Forelimb muscle (tissue), 1 donor: ENCODE measurements at regions not wholly inside any gene's neighbourhood (a gene's known extent, or its start where the extent isn't known, plus 50 kb on each side); places are given as distances from the start of the nearest gene placed in this dataset.
"Not testable (repeated sequence)": the region's sequence is repeated elsewhere in the genome, so short reads cannot be mapped to it uniquely, and the experiment has no call there.

Experiments
- DNase-seq: peaks from one replicate; pipeline ENCODE4 v3.0.0-alpha.2; 2013; ENCODE audit warnings: low read depth

DNA sequence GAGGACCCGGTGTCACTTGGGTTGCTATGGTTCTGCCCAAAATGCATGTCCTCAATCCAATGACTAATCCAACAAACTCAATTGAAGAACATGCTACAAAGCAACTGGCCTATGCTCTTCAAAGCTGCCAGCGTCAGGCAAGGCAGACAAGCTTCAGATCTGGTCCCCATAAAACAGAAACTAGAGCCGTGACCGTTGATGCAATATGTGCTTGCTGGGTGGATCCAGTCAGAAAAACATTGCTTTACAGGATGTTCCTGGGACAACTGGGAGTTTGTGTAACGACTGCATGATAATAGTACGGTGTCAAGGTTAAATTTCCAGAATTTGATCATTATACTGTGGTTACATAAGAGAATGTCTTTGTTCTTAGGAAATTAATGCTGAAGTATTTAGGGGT, 120.7 kb upstream of the CTBP2 start:
- DNase-seq, result no peak

DNA sequence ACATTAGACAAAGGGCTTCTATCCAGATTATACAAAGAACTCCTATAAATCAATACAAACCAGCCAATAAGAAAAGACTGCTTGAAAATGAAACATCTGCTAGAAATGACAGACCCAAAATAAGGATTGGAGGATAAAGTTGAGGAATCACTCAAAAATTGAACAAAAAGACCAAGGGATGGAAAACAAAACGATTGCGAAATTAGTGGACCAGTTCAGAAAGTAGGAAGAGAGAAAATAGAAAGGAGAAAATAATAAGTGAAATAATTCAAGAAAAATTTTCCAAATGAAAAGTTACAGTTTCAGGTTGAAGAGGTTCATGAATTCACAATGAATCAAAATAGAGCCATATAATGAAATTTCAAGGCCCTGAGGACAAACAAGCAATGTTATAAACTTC, 115.8 kb upstream of the CTBP2 start:
- no peak for DNase-seq

DNA sequence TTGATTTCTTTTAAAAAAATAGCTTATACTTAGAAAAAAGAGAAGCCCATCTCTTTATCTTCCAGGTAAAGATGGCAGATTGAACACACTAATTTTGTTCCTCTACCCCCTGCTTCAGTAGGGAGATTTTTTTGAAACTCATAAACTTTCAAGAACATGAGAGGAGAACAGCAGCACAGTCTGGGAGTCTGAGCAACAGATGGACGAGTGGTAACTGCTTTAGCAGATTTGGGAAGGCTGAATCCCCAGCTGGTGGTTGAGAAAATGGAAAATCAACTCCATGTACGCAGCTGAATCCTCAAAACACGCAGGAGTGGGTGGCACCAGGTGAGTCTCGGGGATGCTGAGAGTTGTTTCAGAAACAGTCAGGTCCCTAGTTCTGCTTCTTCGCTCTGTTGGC, 114.6 kb upstream of the CTBP2 start:
- no peak for DNase-seq

DNA sequence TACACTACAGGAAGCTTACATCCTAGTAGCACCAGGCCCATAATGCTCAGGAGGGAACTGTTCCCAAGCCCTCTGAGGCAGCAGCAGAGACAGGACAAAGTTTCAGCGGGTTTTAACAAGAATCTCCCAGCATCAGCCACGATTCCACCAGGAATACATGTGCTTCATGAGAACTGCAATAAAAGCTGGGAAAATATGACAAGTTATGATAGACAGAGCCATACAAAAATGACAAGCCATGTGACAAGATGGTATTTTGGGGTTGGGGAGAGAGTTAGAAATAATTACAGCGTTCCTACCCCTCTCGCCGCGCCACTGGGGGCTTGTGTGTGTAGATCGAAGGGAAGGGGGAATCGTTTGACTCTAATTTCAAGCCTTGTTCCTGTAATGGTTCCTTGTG, 112.7 kb upstream of the CTBP2 start:
- DNase-seq, result no peak

GRCh38 chr10:125269716-125270115, 109.4 kb upstream of the CTBP2 start:
- no peak for DNase-seq

DNA sequence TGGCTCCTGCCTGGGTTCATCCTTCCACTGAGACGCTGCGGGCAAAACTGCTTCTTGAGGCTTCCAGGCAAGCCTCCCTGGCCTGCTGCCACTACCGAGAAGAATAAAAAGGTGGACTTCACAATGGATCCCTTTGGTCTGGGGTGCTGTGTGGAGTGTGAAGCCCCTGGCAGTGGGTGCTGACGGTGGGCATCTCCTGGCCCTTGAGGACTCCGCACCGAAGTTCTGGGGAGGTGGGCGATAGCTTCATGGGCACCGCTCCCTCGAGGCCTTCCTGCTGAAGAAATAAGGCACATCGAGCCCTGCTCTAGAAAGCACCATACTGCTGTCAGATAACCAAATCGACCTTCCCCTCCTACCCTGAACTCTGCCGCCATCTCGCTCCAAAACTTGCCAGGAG, 106.6 kb upstream of the CTBP2 start:
- DNase-seq, result no peak

DNA sequence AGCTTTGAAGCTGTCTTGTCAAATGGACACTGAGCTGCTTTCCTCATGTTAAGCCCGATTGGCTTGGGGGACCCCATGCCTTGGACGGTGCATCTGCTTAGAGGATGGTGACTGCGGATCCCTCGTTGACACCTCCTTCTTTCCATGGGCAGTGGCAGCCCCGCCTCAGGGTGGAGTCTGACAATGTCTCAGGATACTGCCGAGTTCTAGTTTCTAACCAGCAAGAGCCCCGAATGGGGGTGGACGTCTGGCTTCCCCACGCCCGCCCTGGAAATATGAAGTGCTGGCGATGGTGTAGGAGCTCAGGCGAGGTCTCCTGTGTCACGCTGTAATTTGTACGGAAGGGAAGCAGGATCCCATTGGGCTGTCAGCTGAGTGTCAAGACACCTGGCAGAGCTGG, 106.2 kb upstream of the CTBP2 start:
- DNase-seq, result no peak

GRCh38 chr10:125265579-125265955, 105.2 kb upstream of the CTBP2 start:
- no peak for DNase-seq

- no peak for DNase-seq
Observed at GRCh38 chr10:125264757-125265578, 104.6 kb upstream of the CTBP2 start.

GRCh38 chr10:125264091-125264490, 103.7 kb upstream of the CTBP2 start:
- DNase-seq, result no peak

GRCh38 chr10:125263551-125263950, 103.2 kb upstream of the CTBP2 start:
- DNase-seq, result no peak

- DNase-seq, result no peak
Observed at GRCh38 chr10:125262920-125263319, 102.6 kb upstream of the CTBP2 start.

DNA sequence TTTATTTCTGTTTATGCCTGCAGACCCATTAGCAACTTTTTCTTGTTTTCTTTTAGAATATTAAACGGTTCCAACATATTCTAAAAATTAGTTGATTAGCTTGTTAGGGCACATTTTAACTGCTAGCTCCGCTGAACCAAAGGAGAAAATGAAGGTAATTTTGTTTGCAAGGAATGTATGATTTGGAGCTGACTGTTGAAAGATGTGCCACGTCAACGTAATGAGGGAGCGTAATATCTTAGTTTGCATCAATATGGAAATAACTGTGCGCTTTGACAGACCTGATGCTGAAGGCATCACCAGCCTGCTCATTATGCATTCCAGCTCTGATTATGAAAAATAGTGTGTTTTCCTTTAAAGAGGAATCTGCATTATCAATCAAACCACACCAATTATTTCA, 102.0 kb upstream of the CTBP2 start:
- no peak for DNase-seq

DNA sequence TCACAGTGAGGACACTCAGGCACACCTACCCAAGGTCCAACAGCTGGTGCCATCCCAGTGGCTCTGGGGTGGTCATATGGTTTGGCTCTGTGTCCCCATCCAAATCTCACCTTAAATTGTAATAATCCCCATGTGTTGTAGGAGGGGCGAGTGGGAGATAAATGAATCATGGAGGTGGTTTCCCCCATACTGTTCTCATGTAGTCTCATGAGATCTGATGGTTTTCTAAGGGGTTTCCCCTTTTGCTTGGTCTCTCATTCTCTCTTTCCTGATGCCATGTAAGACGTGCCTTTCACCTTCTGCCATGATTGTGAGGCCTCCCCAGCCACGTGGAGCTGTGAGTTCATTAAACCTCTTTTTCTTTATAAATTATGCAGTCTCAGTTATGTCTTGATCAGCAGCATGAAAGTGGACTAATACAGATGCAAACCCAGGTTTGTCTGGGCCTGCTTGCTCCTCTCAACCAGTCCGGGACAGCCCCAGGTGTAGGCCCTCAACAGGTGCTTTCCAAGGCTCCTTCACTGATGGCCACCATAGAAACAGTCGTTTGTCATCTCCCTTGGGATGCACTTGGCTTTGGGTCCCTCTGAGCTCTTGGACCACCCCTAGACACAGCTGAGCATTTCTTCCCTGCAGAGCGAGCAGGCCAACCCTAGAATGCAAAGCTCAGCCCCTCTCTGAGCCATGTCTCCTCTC, 101.3 kb upstream of the CTBP2 start:
- DNase-seq, result no peak

DNA sequence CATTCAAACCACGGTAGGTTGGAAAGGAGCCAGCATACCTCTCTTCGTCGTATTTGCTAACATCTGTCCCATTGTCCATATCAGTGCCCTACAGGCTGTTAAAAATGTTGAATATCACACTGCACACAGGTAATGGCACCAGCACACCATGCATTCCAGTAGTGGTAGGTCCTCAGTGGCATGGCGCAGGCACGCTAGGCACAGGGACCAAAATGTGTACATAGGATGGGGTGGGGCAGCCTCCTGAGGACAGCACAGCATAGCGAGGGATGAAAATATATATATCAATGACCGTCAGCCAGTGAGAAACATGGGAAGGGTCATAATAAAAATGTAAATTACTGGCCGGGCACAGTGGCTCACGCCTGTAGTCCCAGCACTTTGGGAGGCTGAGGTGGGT, 99.9 kb upstream of the CTBP2 start:
- no peak for DNase-seq

- no peak for DNase-seq
Observed at GRCh38 chr10:125259651-125260050, 99.3 kb upstream of the CTBP2 start.

GRCh38 chr10:125258676-125259075, 98.3 kb upstream of the CTBP2 start:
- DNase-seq, result no peak

DNA sequence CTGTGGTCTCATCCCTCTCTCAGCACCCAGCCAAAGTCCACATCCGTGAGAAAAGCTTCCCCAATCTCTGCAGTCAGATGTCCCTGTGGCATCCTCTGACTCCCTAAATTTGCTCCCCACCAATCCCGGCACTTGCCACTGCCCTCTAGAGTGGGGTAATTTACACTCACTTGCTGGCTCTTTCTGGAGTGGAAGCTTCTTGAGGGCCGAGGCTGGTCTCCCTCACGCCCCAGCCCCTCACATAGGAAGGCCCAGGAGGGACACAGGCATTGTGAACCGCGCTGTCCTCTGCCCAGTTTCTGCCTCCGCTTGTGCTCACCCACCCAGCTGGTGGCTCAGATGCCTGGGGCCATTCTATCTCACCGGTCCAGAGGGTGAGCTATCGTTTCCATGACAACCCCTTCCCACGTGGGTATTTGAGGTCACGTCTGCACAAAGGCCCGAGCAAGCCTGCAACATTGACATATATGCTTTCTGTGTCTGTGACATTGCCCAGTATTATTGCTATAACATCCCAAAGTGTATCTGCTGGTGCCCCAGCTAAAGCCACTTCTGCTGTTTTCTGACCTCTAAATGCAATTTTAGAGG, 97.3 kb upstream of the CTBP2 start:
- DNase-seq, result no peak

DNA sequence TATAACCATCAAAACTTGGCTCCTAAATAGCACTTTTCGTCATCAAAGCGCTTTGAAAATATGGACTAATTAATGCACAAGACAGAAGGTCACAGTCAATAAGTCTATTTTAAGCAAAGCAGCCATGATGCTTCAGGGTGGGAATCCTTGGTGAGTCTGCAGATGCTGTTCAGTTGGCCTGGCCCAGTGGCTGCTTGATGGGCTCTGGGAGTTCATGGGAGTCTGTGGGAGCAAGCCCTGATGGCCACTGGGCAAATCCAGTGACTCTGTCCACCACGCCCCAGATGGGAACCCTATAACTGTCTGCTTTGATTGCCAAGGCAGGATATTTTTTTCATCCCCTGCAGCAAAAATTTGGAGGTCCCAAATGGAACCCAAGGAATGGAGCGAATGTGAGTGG, 95.7 kb upstream of the CTBP2 start:
- no peak for DNase-seq

- no peak for DNase-seq
Observed at GRCh38 chr10:125252937-125253336, 92.6 kb upstream of the CTBP2 start.

GRCh38 chr10:125250834-125251233, 90.5 kb upstream of the CTBP2 start:
- not testable (repeated sequence) for DNase-seq

GRCh38 chr10:125249948-125250347, 89.6 kb upstream of the CTBP2 start:
- DNase-seq, result no peak

DNA sequence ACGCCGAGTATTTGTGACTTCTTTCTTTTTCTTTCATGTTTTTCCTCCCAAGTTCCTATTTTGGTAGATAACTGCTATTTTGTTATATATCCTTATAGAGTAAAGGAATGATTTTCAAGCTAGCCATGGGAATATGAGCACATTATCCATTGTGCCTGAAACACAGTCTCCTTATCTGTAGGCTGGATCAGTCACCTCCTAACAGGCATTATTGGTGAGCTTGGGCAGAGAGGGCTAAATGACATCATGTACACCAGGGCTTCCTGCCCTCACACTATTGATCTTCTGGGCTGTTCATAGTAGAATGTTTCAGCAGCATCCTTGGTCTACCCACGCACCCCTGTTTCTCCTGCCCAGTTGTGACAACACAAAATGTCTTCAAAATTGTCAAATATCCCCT, 88.1 kb upstream of the CTBP2 start:
- DNase-seq, result no peak
